Panc1 (cell line): ENCODE measurements at regions not wholly inside any gene's neighbourhood (a gene's known extent, or its start where the extent isn't known, plus 50 kb on each side); places are given as distances from the start of the nearest gene placed in this dataset.

ENCODE experiments used
- ATAC-seq: fragments of 200-7000 bp; cut with Tn5 transposase; 2 replicates; pipeline ENCODE4 v1.9.1; 2020; ENCODE audit warnings: mild to moderate bottlenecking, moderate library complexity
- BruUV-seq: library from RNA; stranded (reverse); fragments of 400-500 nt; replicated peaks from 2 replicates; lab custom pipeline; 2021; lab: Mats Ljungman, UMichigan
- CTCF ChIA-PET: fragments of 300-600 bp; sonication (Branson Sonifier 250); formaldehyde crosslinking; loops from one replicate; lab custom pipeline; 2022; ENCODE audit warnings: antibody characterized with exemption; lab: Charles Lee
- POLR2A ChIA-PET: fragments of 300-600 bp; sonication (Branson Sonifier 250); formaldehyde crosslinking; loops from one replicate; lab custom pipeline; 2022; ENCODE audit warnings: antibody characterized with exemption; lab: Charles Lee
- DNase-seq: peaks from one replicate; pipeline ENCODE4 v3.0.0-alpha.2; 2010; ENCODE audit warnings: low read depth, low spot score
- H3K27ac ChIP-seq: 2 replicates; pipeline ENCODE4 v1.5.1; 2011; ENCODE audit warnings: mild to moderate bottlenecking, low read length, inconsistent platforms
- H3K27me3 ChIP-seq: fragments of 200-500 bp; sonication (Bioruptor generic); 2 replicates; pipeline ENCODE4 v1.6.0; 2014; ENCODE audit warnings: low read length, inconsistent platforms; ENCODE audit not compliant: control insufficient read depth, insufficient read depth
- H3K36me3 ChIP-seq: fragments of 200-500 bp; sonication (Bioruptor generic); 2 replicates; pipeline ENCODE4 v1.5.1; 2014; ENCODE audit warnings: inconsistent platforms, mild to moderate bottlenecking, low read length, moderate library complexity; ENCODE audit not compliant: control insufficient read depth, insufficient read depth
- H3K4me1 ChIP-seq: 2 replicates; pipeline ENCODE4 v1.5.1; 2011; ENCODE audit warnings: inconsistent platforms, mild to moderate bottlenecking, low read length, moderate library complexity; ENCODE audit not compliant: control insufficient read depth, insufficient read depth
- H3K4me3 ChIP-seq, 2 experiments: 2 replicates each; pipeline ENCODE4 v1.5.1; 2011 to 2012; ENCODE audit warnings: low read depth in 2 of 2, low read length in 2 of 2, mild to moderate bottlenecking in 2 of 2, inconsistent platforms in 1 of 2, moderate library complexity in 1 of 2
- H3K9me3 ChIP-seq: fragments of 200-500 bp; sonication (Bioruptor generic); 2 replicates; pipeline ENCODE4 v1.5.1; 2014; ENCODE audit warnings: low read depth, mild to moderate bottlenecking, inconsistent platforms, low read length, moderate library complexity; ENCODE audit not compliant: control insufficient read depth, insufficient read depth
- POLR2AphosphoS5 ChIP-seq: IDR thresholded peaks from 2 replicates; pipeline ENCODE4 v1.6.1; 2012; ENCODE audit warnings: mild to moderate bottlenecking, low read depth, low read length, moderate library complexity
- SIN3A ChIP-seq: IDR thresholded peaks from 2 replicates; pipeline ENCODE4 v1.6.1; 2012; ENCODE audit warnings: low read depth, mild to moderate bottlenecking, low read length, moderate library complexity, borderline replicate concordance; ENCODE audit not compliant: insufficient read depth
- TCF7L2 ChIP-seq: IDR thresholded peaks from 2 replicates; pipeline ENCODE4 v1.6.1; 2011; ENCODE audit warnings: mild to moderate bottlenecking, low read depth, low read length, inconsistent platforms
- in situ Hi-C: cut with HindIII; loops from 2 replicates; pipeline ENCODE4 v1.10.0; 2016; ENCODE audit warnings: low sequenced_read_pairs, low pct_unique_long_range_greater_than_20kb
- intact Hi-C: fragments of 100-400 bp; cut with micrococcal nuclease; formaldehyde crosslinking; loops from one replicate; pipeline ENCODE4 v1.10.0; 2022; ENCODE audit not compliant: unreplicated experiment
- TF ChIP-seq, protein P1 (sequence below), 2 experiments: IDR thresholded peaks; 2 replicates each; pipeline ENCODE4 v1.6.1; 2011 to 2012; ENCODE audit warnings: low read depth in 2 of 2, control low read depth in 1 of 2, low read length in 1 of 2, mild to moderate bottlenecking in 1 of 2, moderate library complexity in 1 of 2; ENCODE audit not compliant: insufficient read depth in 1 of 2
- TF ChIP-seq, protein P2 (sequence below): fragments of 450-650 bp; IDR thresholded peaks from 2 replicates; pipeline ENCODE4 v1.5.1; 2017; ENCODE audit warnings: mild to moderate bottlenecking

DNA sequence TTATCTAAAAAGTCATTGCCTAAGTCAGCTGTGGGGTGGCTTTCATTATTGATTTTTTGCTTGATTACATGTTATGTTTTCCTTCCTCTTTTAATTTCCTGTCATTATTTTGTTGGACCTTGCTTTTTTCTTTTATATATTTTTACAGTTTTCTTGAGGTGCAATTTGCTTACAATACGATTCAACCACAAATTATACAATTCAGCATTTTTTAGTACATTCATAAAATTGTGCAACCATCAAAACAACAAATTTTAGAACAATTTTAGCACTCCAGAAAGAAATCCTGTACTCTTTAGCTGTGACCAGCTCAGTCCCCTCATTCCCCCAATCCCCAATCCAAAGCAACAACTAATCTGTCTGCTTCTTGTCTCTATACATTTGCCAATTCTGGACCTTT lies 608.9 kb downstream of the C6orf118 start:
- intact Hi-C loops (no loop called here), in situ Hi-C loops (no loop called here)
- Histone ChIP-seq H3K27ac (no peak overlapping the region), H3K4me1 (no peaks in the 10 kb centered on the region), H3K9me3 (no peaks in the 10 kb centered on the region; the same call in 1 of the 2 replicates), H3K27me3 (no peaks in the 10 kb centered on the region), H3K36me3 (no peaks in the 10 kb centered on the region), H3K4me3 (no peak overlapping the region)
- ATAC-seq (no peak), DNase-seq (no peak)
- CTCF ChIA-PET, result no interaction called here
- TF ChIP-seq, protein P1, sequence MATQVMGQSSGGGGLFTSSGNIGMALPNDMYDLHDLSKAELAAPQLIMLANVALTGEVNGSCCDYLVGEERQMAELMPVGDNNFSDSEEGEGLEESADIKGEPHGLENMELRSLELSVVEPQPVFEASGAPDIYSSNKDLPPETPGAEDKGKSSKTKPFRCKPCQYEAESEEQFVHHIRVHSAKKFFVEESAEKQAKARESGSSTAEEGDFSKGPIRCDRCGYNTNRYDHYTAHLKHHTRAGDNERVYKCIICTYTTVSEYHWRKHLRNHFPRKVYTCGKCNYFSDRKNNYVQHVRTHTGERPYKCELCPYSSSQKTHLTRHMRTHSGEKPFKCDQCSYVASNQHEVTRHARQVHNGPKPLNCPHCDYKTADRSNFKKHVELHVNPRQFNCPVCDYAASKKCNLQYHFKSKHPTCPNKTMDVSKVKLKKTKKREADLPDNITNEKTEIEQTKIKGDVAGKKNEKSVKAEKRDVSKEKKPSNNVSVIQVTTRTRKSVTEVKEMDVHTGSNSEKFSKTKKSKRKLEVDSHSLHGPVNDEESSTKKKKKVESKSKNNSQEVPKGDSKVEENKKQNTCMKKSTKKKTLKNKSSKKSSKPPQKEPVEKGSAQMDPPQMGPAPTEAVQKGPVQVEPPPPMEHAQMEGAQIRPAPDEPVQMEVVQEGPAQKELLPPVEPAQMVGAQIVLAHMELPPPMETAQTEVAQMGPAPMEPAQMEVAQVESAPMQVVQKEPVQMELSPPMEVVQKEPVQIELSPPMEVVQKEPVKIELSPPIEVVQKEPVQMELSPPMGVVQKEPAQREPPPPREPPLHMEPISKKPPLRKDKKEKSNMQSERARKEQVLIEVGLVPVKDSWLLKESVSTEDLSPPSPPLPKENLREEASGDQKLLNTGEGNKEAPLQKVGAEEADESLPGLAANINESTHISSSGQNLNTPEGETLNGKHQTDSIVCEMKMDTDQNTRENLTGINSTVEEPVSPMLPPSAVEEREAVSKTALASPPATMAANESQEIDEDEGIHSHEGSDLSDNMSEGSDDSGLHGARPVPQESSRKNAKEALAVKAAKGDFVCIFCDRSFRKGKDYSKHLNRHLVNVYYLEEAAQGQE (IDR thresholded peaks at IDR 0.05; ENCODE audit: insufficient read depth in 1 of 2, low read depth in 2 of 2, low read length in 1 of 2), result no peak
- TF ChIP-seq SIN3A, result no peak
- TF ChIP-seq, protein P2, sequence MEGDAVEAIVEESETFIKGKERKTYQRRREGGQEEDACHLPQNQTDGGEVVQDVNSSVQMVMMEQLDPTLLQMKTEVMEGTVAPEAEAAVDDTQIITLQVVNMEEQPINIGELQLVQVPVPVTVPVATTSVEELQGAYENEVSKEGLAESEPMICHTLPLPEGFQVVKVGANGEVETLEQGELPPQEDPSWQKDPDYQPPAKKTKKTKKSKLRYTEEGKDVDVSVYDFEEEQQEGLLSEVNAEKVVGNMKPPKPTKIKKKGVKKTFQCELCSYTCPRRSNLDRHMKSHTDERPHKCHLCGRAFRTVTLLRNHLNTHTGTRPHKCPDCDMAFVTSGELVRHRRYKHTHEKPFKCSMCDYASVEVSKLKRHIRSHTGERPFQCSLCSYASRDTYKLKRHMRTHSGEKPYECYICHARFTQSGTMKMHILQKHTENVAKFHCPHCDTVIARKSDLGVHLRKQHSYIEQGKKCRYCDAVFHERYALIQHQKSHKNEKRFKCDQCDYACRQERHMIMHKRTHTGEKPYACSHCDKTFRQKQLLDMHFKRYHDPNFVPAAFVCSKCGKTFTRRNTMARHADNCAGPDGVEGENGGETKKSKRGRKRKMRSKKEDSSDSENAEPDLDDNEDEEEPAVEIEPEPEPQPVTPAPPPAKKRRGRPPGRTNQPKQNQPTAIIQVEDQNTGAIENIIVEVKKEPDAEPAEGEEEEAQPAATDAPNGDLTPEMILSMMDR, result no peak
- no peak for TF ChIP-seq TCF7L2
- TF ChIP-seq POLR2AphosphoS5, result no peak
- POLR2A ChIA-PET, result interaction anchor here (0.7 kb wide), 1 partner anchor 1690 kb away, joined by 4 read pairs; no protein-coding TSS in a partner anchor
- BruUV-seq, result no TSS peak

DNA sequence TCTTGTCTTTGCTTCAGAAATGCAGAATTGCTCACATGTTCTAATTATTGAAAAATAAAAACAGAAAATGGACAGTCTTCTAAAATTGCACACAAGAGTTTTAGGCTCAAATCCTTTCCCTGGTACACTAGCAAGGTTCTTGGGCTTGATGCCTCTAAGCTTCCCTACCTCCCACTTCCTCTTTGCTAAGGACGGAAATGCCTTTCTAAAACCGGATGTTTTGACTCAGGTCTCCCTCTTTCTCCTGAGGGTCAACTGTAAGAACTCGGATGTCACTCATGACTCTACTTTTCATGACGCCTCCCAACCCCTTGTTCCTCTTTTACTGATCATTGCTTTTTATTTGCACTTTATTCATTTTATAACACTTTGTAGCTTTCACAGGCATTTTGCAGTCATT lies 613.5 kb downstream of the C6orf118 start:
- CTCF ChIA-PET, result no interaction called here

More for the DNA sequence above, 613.5 kb downstream of the C6orf118 start:
- ATAC-seq (no peak), DNase-seq (no peak)
- no peaks in the 10 kb centered on the region for H3K27me3 ChIP-seq
- TF ChIP-seq TCF7L2, result no peak
- TF ChIP-seq POLR2AphosphoS5, result no peak
- TF ChIP-seq, protein P2, result no peak
- TF ChIP-seq, protein P1 (IDR thresholded peaks at IDR 0.05; ENCODE audit: insufficient read depth in 1 of 2, low read depth in 2 of 2, low read length in 1 of 2), result no peak
- TF ChIP-seq SIN3A, result no peak
- no peaks in the 10 kb centered on the region for H3K36me3 ChIP-seq
- intact Hi-C loops, result no loop called here
- in situ Hi-C loops, result no loop called here
- no peak overlapping the region for H3K27ac ChIP-seq
- BruUV-seq, result no TSS peak
- POLR2A ChIA-PET, result no interaction called here
- no peaks in the 10 kb centered on the region for H3K4me1 ChIP-seq
- H3K9me3 ChIP-seq, result no peaks in the 10 kb centered on the region; the same call in 1 of the 2 replicates
- H3K4me3 ChIP-seq, result no peak overlapping the region
